ENCODE measurements at regions not wholly inside any gene's neighbourhood (a gene's known extent, or its start where the extent isn't known, plus 50 kb on each side); places are given as distances from the start of the nearest gene placed in this dataset.
A peak's percentile ranks its signal among the peaks of the same experiment; 100 is the strongest.

- Histone ChIP-seq H3K9me2 (replicated peaks; ENCODE audit: control insufficient read depth, low read length) (no peaks in the 10 kb centered on the region), H3K4me3 (ENCODE audit: low read length) (no peak overlapping the region), H3F3A (ENCODE audit: control insufficient read depth, insufficient read depth) (no peaks in the 10 kb centered on the region), H3K79me2 (ENCODE audit: control insufficient read depth, low read length) (no peaks in the 10 kb centered on the region), H3K36me3 (ENCODE audit: control insufficient read depth, low read length) (no peaks in the 10 kb centered on the region), H3K27me3 (ENCODE audit: control insufficient read depth, low read length) (no peaks in the 10 kb centered on the region), H3K4me1 (ENCODE audit: control insufficient read depth, low read length) (peaks cover 15% of the 10 kb centered on the region), H3K27ac (ENCODE audit: low read depth, low read length) (no peak overlapping the region), H4K20me1 (ENCODE audit: control insufficient read depth, insufficient read depth, low read depth, low read length) (no peaks in the 10 kb centered on the region), H3K4me2 (ENCODE audit: low read length) (no peak overlapping the region), H3K9me3 (ENCODE audit: control insufficient read depth, insufficient read depth, low read length) (no peaks in the 10 kb centered on the region)
- TF ChIP-seq EZH2phosphoT487 (IDR thresholded peaks at IDR 0.05; ENCODE audit: borderline replicate concordance, low read length) (no peak), CTCF (IDR thresholded peaks at IDR 0.05; ENCODE audit: low read depth, low read length, poor library complexity, severe bottlenecking) (no peak)
Measured at GRCh38 chr6:14337152-14337551, 219.6 kb downstream of the CD83 start.

GRCh38 chr6:14339172-14339571, 221.6 kb downstream of the CD83 start:
- Histone ChIP-seq H3K9me3 (ENCODE audit: control insufficient read depth, insufficient read depth, low read length) (no peaks in the 10 kb centered on the region), H3K4me1 (ENCODE audit: control insufficient read depth, low read length) (peaks cover 15% of the 10 kb centered on the region), H3K36me3 (ENCODE audit: control insufficient read depth, low read length) (no peaks in the 10 kb centered on the region), H4K20me1 (ENCODE audit: control insufficient read depth, insufficient read depth, low read depth, low read length) (no peaks in the 10 kb centered on the region), H3K4me2 (ENCODE audit: low read length) (no peak overlapping the region), H3K27me3 (ENCODE audit: control insufficient read depth, low read length) (no peaks in the 10 kb centered on the region), H3F3A (ENCODE audit: control insufficient read depth, insufficient read depth) (no peaks in the 10 kb centered on the region), H3K4me3 (ENCODE audit: low read length) (no peak overlapping the region), H3K27ac (ENCODE audit: low read depth, low read length) (0 out of 2 replicates have a peak overlapping the region, but pooled peaks have one; percentile 27), H3K9me2 (replicated peaks; ENCODE audit: control insufficient read depth, low read length) (no peaks in the 10 kb centered on the region), H3K79me2 (ENCODE audit: control insufficient read depth, low read length) (no peaks in the 10 kb centered on the region)
- TF ChIP-seq EZH2phosphoT487 (IDR thresholded peaks at IDR 0.05; ENCODE audit: borderline replicate concordance, low read length) (no peak), CTCF (IDR thresholded peaks at IDR 0.05; ENCODE audit: low read depth, low read length, poor library complexity, severe bottlenecking) (no peak)

GRCh38 chr6:14339711-14340584, 222.4 kb downstream of the CD83 start:
- no peaks in the 10 kb centered on the region for H3K79me2 ChIP-seq (ENCODE audit: control insufficient read depth, low read length)
- H3K4me3 ChIP-seq (ENCODE audit: low read length), result no peak overlapping the region
- TF ChIP-seq EZH2phosphoT487 (IDR thresholded peaks at IDR 0.05; ENCODE audit: borderline replicate concordance, low read length) (no peak), CTCF (IDR thresholded peaks at IDR 0.05; ENCODE audit: low read depth, low read length, poor library complexity, severe bottlenecking) (no peak)
- H3K9me2 ChIP-seq (replicated peaks; ENCODE audit: control insufficient read depth, low read length), result no peaks in the 10 kb centered on the region
- no peaks in the 10 kb centered on the region for H3K27me3 ChIP-seq (ENCODE audit: control insufficient read depth, low read length)
- H3K9me3 ChIP-seq (ENCODE audit: control insufficient read depth, insufficient read depth, low read length), result no peaks in the 10 kb centered on the region
- peak overlapping the region; percentile 27; the same call in 1 of the 2 replicates for H3K27ac ChIP-seq (ENCODE audit: low read depth, low read length)
- no peaks in the 10 kb centered on the region for H3F3A ChIP-seq (ENCODE audit: control insufficient read depth, insufficient read depth)
- no peaks in the 10 kb centered on the region for H4K20me1 ChIP-seq (ENCODE audit: control insufficient read depth, insufficient read depth, low read depth, low read length)
- 0 out of 2 replicates have a peak overlapping the region, but pooled peaks have one; percentile 21 for H3K4me2 ChIP-seq (ENCODE audit: low read length)
- peaks cover 15% of the 10 kb centered on the region for H3K4me1 ChIP-seq (ENCODE audit: control insufficient read depth, low read length)
- H3K36me3 ChIP-seq (ENCODE audit: control insufficient read depth, low read length), result no peaks in the 10 kb centered on the region
